Bronchial epithelial cell (primary cell): ENCODE measurements at regions not wholly inside any gene's neighbourhood (a gene's known extent, or its start where the extent isn't known, plus 50 kb on each side); places are given as distances from the start of the nearest gene placed in this dataset.

ENCODE experiments used
- DNase-seq: peaks from one replicate; pipeline ENCODE4 v3.0.0-alpha.2; 2010; ENCODE audit warnings: low read depth
- FAIRE-seq: peaks from 2 replicates; lab custom pipeline; 2011; peaks lifted over from hg19 to GRCh38; lab: Jason Lieb, UNC
- H3K27me3 ChIP-seq: 2 replicates; pipeline ENCODE4 v1.5.1; 2011; ENCODE audit warnings: low read length; ENCODE audit not compliant: control insufficient read depth, insufficient read depth
- H3K36me3 ChIP-seq: 2 replicates; pipeline ENCODE4 v1.5.1; 2011; ENCODE audit warnings: low read length; ENCODE audit not compliant: control insufficient read depth, insufficient read depth
- H3K4me3 ChIP-seq: 2 replicates; pipeline ENCODE4 v1.5.1; 2011; ENCODE audit warnings: mild to moderate bottlenecking, low read depth, low read length, control low read depth
- CTCF ChIP-seq: IDR thresholded peaks from 2 replicates; pipeline ENCODE4 v1.5.1; 2011; ENCODE audit warnings: mild to moderate bottlenecking, moderate library complexity, low read length, control low read depth, inconsistent platforms; ENCODE audit not compliant: insufficient read depth, severe bottlenecking

- H3K36me3 ChIP-seq: no peaks in the 10 kb centered on the region
- DNase-seq (no peak), FAIRE-seq (no peak)
- TF ChIP-seq CTCF: no peak
- H3K27me3 ChIP-seq: peaks cover 2% of the 10 kb centered on the region
- no peak overlapping the region for H3K4me3 ChIP-seq
Measured at GRCh38 chr3:17885986-17886385, 143.6 kb upstream of the TBC1D5 start.

- no peaks in the 10 kb centered on the region for H3K36me3 ChIP-seq
- no peak overlapping the region for H3K4me3 ChIP-seq
- H3K27me3 ChIP-seq: peaks cover 2% of the 10 kb centered on the region
- no peak for TF ChIP-seq CTCF
- FAIRE-seq (no peak), DNase-seq (no peak)
Measured at GRCh38 chr3:17882981-17883380, 140.6 kb upstream of the TBC1D5 start.

GRCh38 chr3:17877299-17877698 is 134.9 kb upstream of the TBC1D5 start:
- peaks cover 2% of the 10 kb centered on the region for H3K27me3 ChIP-seq
- no peaks in the 10 kb centered on the region for H3K36me3 ChIP-seq
- no peak for TF ChIP-seq CTCF
- H3K4me3 ChIP-seq: no peak overlapping the region
- no peak for DNase-seq
- FAIRE-seq: no peak

GRCh38 chr3:17874636-17875035 is 132.2 kb upstream of the TBC1D5 start:
- TF ChIP-seq CTCF: no peak
- DNase-seq: peak; percentile 32
- no peak for FAIRE-seq

GRCh38 chr3:17872457-17872856 is 130.0 kb upstream of the TBC1D5 start:
- TF ChIP-seq CTCF: no peak
- H3K4me3 ChIP-seq: no peak overlapping the region
- FAIRE-seq: no peak
- no peaks in the 10 kb centered on the region for H3K27me3 ChIP-seq
- H3K36me3 ChIP-seq: no peaks in the 10 kb centered on the region
- DNase-seq: no peak

More at GRCh38 chr3:17874636-17875035, 132.2 kb upstream of the TBC1D5 start:
- no peaks in the 10 kb centered on the region for H3K36me3 ChIP-seq
- no peak overlapping the region for H3K4me3 ChIP-seq
- H3K27me3 ChIP-seq: no peaks in the 10 kb centered on the region

- H3K4me3 ChIP-seq: no peak overlapping the region
- TF ChIP-seq CTCF: no peak
- no peaks in the 10 kb centered on the region for H3K27me3 ChIP-seq
- H3K36me3 ChIP-seq: no peaks in the 10 kb centered on the region
- DNase-seq (no peak), FAIRE-seq (no peak)
Measured at GRCh38 chr3:17865631-17866030, 123.2 kb upstream of the TBC1D5 start.
